ENCODE measurements at regions not wholly inside any gene's neighbourhood (a gene's known extent, or its start where the extent isn't known, plus 50 kb on each side); places are given as distances from the start of the nearest gene placed in this dataset.

- no peaks in the 10 kb centered on the region for H3K4me1 ChIP-seq (ENCODE audit: control insufficient read depth in 1 of 2, insufficient read depth in 2 of 2, low read length in 2 of 2)
- intact Hi-C loops (cut with micrococcal nuclease) = no loop called here
- TF ChIP-seq JUND (IDR thresholded peaks at IDR 0.05) = no peak
- TF ChIP-seq YY1 (IDR thresholded peaks at IDR 0.05; ENCODE audit: extremely low read depth, insufficient replicate concordance, low read depth, low read length) = no peak
- no peak for TF ChIP-seq EZH2phosphoT487 (IDR thresholded peaks at IDR 0.05; ENCODE audit: borderline replicate concordance)
- TF ChIP-seq MAX (IDR thresholded peaks at IDR 0.05) = no peak
- no peak for TF ChIP-seq ZFX (IDR thresholded peaks at IDR 0.05)
- no peak for TF ChIP-seq ELF1 (IDR thresholded peaks at IDR 0.05; ENCODE audit: borderline replicate concordance, low read depth)
- TF ChIP-seq REST (IDR thresholded peaks at IDR 0.05; ENCODE audit: low read depth) = no peak
- TF ChIP-seq SP1 (IDR thresholded peaks at IDR 0.05; ENCODE audit: low read depth) = no peak
- TF ChIP-seq, protein P1, sequence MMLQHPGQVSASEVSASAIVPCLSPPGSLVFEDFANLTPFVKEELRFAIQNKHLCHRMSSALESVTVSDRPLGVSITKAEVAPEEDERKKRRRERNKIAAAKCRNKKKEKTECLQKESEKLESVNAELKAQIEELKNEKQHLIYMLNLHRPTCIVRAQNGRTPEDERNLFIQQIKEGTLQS (IDR thresholded peaks at IDR 0.05) = no peak
- no peak for TF ChIP-seq ZNF274 (IDR thresholded peaks at IDR 0.05; ENCODE audit: low read depth, low read length)
- no peak for TF ChIP-seq POLR2A (IDR thresholded peaks at IDR 0.05; ENCODE audit: borderline replicate concordance, extremely low read depth, insufficient read depth, insufficient read length)
- no peak for TF ChIP-seq CBX3 (IDR thresholded peaks at IDR 0.05; ENCODE audit: low read depth)
- TF ChIP-seq FOSL1 (IDR thresholded peaks at IDR 0.05; ENCODE audit: low read depth) = no peak
- no peaks in the 10 kb centered on the region for H3K9me3 ChIP-seq (ENCODE audit: control insufficient read depth in 1 of 2, insufficient read depth in 1 of 2, low read depth in 1 of 2, low read length in 2 of 2)
- DNase-seq (ENCODE audit: low read depth, low spot score) (no peak), ATAC-seq (no peak)
- no peak overlapping the region for H3K27ac ChIP-seq (ENCODE audit: low read depth, low read length)
- CTCF ChIA-PET = no interaction called here
- no peak overlapping the region for H2AFZ ChIP-seq (ENCODE audit: low read depth, low read length, poor library complexity, severe bottlenecking)
- no peak overlapping the region for H3K4me3 ChIP-seq (replicated peaks in 1 of 2; ENCODE audit: low read depth in 1 of 2, low read length in 2 of 2)
- RAD21 ChIA-PET (ENCODE audit: low non-redundant PET in 1 of 2, low total read pairs in 2 of 2, uncharacterized antibody in 2 of 2, unreplicated experiment in 2 of 2) = no interaction called here
- no peaks in the 10 kb centered on the region for H3K9me2 ChIP-seq (ENCODE audit: insufficient read depth)
- 0 out of 2 replicates have a peak, but pooled peaks cover 4% of the 10 kb centered on the region for H3K27me3 ChIP-seq (ENCODE audit: insufficient read depth, low read length)
- H3K4me2 ChIP-seq (ENCODE audit: low read length) = no peak overlapping the region
- no peaks in the 10 kb centered on the region for H3K36me3 ChIP-seq (ENCODE audit: control insufficient read depth in 1 of 2, insufficient read depth in 2 of 2, low read length in 2 of 2)
- BruUV-seq (replicated peaks) = no TSS peak
- no peak overlapping the region for H3K9ac ChIP-seq (ENCODE audit: low read length)
- H3K79me2 ChIP-seq (ENCODE audit: insufficient read depth, low read length) = no peaks in the 10 kb centered on the region
- no peaks in the 10 kb centered on the region for H4K20me1 ChIP-seq (ENCODE audit: insufficient read depth)
- POLR2A ChIA-PET = no interaction called here
Measured at GRCh38 chr18:51361130-51361860, 163.8 kb upstream of the MEX3C start.

All from HCT116 (cell line).